ENCODE measurements at regions not wholly inside any gene's neighbourhood (a gene's known extent, or its start where the extent isn't known, plus 50 kb on each side); places are given as distances from the start of the nearest gene placed in this dataset.

- TF ChIP-seq CTCF (IDR thresholded peaks at IDR 0.05) (no peak), POLR2AphosphoS5 (IDR thresholded peaks at IDR 0.05; ENCODE audit: insufficient read depth in 1 of 2, low read depth in 1 of 2) (no peak)
Measured at GRCh38 chr15:26439681-26440080, 333.2 kb downstream of the GABRB3 start.

Data from vagina (tissue), 2 donors.